IPS-18c (cell line): ENCODE measurements at regions not wholly inside any gene's neighbourhood (a gene's known extent, or its start where the extent isn't known, plus 50 kb on each side); places are given as distances from the start of the nearest gene placed in this dataset.
"Not testable (repeated sequence)": the region's sequence is repeated elsewhere in the genome, so short reads cannot be mapped to it uniquely, and the experiment has no call there.

Experiments
- H3K4me3 ChIP-seq: 2 replicates; pipeline ENCODE4 v1.7.0; 2013; ENCODE audit warnings: low read depth, mild to moderate bottlenecking, low read length, moderate library complexity; ENCODE audit not compliant: insufficient read depth
- H3K9me3 ChIP-seq: one replicate; pipeline ENCODE4 v1.6.1; 2013; ENCODE audit warnings: mild to moderate bottlenecking, low read length, moderate library complexity; ENCODE audit not compliant: control insufficient read depth, insufficient read depth

DNA sequence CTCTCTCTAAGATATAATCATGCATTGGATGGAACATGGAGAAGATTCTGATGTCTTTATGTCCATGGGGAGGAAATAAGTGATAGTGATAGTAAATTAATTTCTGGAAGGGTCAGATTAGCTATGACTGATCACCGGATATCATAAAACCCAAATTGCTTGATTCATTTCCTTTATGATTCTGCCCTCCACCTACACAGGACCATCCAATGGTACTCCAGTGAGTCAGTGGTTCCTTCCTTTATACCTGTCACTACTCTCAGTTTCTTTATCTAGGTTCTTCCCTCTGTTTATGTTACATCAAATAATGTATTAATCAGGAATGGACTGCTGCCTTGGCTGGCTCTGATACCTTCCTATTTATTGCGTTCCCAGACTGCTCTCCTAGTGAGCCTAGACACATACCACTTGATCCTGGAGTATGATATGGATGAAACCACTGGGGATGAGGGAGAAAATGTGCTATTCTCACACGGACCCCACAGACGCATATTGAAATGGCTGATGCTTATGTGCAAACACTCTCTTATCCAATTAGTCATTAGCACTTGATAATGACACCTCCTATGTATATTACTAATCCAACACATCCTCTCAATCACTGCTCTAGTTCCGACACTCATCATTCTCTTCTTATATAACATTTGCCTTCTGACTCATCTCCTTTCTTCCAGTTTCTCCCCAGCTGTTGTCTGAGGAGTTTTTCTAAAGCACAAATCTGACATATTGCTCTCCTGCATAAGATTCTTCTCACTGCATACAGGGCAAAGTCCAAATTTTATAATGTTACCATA, 315.6 kb downstream of the INSIG2 start:
- H3K9me3 ChIP-seq = peaks cover 2% of the 10 kb centered on the region
- no peak overlapping the region for H3K4me3 ChIP-seq

DNA sequence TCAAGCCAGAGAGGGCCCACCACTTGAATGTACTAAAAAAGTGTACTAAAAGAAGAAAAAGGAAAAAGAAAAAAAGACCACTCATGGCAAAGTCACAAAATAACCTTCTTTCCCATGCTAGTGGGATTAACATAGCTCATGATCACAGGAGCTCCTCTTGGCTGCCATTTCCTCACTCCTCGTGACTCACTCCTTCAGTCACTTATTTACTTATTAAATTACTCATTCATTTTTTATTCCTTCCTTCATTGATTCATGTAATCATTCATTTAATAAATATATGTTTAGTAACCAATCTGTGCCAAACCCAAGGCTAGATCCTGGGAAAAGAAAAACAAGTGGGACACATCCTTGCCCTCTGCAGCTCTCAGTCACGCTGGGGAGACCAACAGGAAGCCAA, 300.5 kb downstream of the INSIG2 start:
- Histone ChIP-seq H3K4me3 (no peak overlapping the region), H3K9me3 (no peaks in the 10 kb centered on the region)

DNA sequence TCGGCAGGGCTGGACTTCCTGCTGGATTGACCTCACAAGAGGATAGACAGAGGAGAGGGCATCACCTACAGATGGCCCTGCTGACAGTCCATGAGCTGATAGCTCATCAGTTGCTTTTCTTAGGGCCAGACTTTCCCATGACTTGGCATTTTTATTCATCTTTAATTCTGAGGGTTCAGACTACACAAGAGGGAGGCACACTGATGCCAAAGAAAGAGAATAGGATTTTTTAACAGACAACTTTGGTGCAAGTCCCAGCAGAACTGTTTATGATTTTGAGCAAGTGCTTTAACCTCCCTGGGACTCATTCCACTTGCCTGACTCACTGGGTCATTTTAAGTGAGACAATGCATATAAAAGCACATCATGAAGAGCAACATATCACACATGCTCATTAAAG, 299.2 kb downstream of the INSIG2 start:
- Histone ChIP-seq H3K4me3 (no peak overlapping the region), H3K9me3 (peaks cover 2% of the 10 kb centered on the region)

DNA sequence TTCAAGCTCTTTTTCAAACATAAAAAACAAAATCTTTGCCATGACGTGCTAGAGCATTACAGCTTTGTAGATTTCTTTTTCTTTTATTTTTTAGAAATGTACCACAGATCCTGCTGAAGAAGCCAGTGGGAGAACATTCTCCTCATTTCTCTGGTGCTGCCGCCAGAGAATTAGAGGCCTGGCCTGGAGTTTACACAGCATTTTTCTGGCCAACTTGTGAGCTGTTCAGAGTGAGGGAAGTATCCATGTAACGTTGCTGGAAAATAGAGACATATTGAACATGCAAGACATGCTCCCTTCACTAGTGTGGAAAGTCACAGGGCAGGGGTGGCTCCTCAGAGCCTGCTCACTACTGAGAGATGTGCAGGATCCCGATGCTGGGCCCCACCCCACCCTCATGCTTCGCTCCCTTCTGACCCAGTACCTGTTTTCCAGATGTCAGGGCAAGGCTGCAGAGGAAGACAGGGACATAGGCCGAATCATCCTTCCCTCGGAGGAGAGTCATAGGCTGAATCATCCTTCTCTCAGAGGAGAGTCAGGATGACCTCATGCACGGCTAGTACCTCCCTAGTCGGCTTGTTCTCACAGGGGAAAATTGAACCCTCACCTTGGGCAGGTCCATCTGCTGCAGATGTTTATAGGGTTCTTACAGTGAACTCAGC, 298.5 kb downstream of the INSIG2 start:
- Histone ChIP-seq H3K4me3 (no peak overlapping the region), H3K9me3 (peaks cover 2% of the 10 kb centered on the region)

DNA sequence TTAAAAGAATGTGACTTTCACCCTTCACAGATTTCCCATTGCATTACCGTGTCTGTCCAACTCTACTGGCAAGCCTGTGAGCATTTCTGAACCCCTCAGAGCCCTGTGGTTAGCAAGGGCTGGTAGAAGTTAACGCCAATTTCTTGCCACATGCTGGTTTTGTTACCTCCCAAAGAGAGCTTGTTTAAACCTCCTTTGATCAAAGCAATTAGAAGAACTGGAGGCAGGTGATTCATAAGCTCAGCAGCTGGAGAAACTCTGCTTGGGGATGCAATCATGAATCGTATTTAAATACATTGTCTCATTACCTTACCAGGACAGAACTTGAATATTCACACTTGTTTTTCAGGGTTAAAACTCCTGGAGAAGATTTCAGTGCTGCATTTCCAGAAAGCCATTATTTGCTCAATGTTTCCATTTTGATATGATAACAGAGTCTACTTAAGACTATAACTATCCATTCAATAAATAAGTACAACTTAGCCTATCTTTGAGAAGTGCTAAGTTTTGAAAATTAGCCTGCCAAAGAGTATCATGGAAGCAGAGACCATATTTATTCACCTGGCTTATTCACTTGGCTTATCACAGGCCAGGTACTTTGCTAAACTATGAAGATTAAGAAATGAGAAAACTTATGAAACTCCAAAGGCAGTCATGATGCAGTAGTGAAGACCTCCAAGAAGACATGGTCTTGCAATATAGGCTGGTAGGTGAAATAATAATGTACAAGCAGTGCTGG, 292.8 kb downstream of the INSIG2 start:
- Histone ChIP-seq H3K9me3 (peaks cover 2% of the 10 kb centered on the region), H3K4me3 (no peak overlapping the region)

DNA sequence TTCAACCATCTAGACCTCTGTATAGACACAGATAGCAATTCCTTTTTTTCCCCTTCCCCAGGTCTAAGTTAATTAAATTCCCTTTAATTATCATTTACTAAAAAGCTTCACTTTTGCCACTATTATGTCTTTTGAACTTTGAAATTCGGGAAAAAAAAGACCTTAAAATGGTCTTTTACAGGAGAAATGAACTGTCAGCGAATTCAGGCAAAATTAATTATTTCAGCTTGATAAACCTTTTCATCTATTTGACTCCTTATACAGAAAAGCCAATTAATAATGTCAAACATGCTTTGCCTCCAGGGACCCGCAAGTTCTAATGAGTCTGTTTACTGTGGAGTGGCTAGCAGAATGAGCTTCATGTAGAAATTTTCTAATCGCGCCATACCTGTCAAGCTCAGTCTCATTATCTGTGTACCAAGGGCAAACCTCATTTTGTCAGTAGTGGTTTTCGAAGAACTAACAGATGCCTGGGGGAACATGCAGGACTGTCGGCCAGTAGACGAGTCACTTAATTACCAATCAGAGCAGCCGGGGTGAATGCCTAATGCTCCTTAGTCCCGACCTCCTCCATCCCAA, 287.7 kb downstream of the INSIG2 start:
- H3K4me3 ChIP-seq = no peak overlapping the region
- no peaks in the 10 kb centered on the region for H3K9me3 ChIP-seq

DNA sequence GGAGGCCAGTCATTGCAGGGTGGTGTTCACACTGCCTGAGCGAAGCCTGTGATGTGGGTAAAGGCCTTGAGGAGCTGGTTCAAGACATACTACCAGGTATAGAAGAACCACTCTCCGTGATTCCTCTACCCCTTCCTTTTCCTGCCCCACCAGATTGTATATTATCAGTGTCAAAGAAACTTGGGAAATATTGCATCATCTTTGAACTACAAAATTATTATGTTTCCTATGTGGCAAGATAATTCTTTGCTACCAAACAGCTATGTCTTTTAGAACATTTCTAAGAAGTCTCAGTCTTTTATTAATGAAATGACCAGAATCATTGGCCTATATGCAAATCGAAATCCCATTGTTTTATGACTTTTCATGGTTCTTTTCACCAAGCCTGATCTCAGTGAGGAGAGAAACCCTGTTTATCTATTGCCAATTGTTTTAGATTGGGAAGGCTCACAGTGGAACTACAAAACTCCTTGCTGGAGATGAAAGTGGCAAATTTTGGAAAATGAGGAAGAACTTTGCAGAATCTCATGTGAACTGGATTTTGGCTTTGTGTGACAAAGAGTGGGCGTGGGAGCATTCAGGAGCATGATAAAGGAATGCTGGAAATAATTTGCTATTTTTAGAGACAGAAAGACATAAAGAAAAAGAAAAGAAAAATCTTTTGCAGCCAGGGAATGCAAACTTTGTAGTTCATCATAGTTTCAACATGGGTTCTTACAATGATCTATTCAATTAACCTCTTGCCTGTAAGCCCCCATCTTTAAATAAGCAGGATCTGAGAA, 286.9 kb downstream of the INSIG2 start:
- no peak overlapping the region for H3K4me3 ChIP-seq
- H3K9me3 ChIP-seq = no peaks in the 10 kb centered on the region

DNA sequence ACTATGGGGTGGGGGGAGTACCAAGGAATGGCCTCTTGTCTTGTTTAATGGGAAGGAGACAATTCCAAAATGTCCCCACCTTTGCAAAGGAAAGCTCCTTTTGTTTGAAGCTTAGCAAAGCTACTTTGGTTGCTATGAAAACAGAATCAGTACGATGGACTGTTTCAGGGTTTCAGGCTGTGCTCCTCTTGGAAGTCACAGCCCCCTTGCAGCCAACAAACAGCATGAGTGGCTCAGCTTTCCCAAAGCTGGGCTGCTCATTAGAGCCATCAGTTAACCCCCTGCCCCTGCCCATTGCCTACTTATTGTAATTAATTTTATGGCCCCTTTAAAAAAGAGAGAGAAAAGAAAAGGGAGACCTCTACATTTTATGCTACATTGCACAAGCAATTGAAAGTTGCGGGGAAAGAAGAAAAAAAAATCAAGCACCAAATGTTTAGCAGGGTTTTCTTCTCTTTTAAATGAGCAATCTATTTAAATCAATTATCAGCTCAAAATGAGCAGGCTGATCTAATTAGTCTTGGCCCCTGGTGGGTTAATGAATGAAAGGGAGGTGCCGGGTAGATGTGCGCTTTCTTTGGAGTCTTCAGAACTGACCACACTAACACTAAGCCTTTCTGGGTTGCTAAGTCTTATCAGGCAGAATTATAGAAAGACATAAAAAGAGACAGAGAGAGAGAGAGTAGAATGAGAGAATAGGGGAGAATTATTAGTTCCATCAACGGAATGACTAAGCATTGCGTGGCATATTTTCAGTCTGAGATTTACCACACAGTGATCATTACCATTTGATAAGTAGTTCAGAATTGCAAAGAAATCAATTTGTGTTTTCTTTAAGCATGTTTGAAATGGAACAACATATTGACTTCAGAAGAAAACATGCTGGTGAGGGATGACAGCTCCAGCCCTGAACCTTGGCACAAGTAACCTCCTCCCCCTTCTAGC, 284.9 kb downstream of the INSIG2 start:
- no peaks in the 10 kb centered on the region for H3K9me3 ChIP-seq

DNA sequence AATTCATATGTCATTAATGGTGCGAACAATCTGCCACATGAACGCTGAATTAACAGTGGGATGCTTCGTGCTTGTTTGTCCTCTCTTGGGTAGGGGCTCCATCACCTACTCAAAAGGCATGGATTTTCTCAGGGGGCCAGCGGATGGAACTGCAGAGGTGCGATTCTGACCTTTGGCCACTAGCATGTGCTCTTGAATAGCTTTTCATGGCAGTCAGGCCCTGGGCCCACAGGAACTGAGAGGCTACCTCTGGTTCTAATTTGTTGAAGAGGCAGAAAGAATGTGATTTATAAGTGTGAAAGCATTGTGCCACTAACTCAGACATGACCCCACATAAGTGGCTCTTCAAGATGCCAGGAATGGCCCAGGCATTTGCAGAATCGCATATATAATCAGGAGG, 283.2 kb downstream of the INSIG2 start:
- Histone ChIP-seq H3K9me3 (no peaks in the 10 kb centered on the region), H3K4me3 (no peak overlapping the region)

More for the DNA sequence above, 284.9 kb downstream of the INSIG2 start:
- H3K4me3 ChIP-seq = no peak overlapping the region

DNA sequence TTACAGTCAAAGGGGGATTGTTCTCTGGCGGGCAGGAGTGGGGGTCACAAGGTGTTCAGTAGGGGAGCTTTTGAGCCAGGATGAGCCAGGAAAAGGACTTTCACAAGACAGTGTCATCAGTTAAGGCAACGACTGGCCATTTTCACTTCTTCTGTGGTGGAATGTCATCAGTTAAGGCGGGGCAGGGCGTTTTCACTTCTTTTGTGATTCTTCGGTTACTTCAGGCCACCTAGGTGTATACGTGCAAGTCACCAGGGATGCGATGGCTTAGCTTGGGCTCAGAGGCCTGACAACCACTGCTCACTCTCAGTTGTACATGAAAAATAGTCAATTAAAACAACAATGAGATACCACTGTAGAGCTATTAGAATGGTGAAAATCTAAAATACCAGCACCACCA, 281.2 kb downstream of the INSIG2 start:
- not testable (repeated sequence) for H3K4me3 ChIP-seq, H3K9me3 ChIP-seq

DNA sequence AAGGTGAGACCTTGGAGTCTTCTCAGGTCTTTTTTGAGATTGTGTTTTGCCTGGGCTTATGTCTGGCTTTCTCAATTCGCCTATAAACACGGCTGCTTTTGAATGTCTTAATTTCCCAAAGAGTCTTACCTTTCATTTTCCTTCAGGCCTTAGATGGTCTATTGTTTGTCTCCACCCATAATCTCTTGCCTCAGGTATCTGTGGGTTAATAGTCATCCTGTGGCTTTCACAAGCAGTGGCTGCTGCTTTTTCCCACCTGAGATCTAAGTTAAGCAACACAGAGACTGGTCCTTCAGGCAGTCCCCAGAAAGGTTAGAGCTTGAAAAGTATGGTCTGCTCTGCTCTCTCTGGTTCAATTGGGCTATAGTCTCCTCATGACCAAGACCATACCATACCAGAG, 275.3 kb downstream of the INSIG2 start:
- no peaks in the 10 kb centered on the region for H3K9me3 ChIP-seq
- no peak overlapping the region for H3K4me3 ChIP-seq

DNA sequence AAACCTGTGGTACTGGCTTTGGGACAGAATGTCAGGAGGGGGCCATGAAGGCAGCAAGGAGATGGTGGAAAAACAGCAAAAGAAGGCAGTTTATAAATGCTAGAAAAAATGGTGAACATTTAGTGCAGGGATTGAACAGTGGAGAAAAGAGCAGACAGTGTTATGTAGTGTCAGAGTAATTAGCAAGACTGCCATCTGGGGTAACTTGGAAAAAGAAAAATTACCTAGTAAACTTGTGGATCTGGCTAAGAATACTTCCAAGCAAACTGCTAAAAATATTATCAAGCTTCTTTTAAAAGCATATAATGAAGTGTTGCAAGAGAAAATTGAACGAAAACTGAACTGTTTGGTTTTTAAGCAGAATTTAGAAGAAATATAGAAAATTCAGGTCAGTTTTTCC, 267.8 kb downstream of the INSIG2 start:
- no peak overlapping the region for H3K4me3 ChIP-seq
- H3K9me3 ChIP-seq = no peaks in the 10 kb centered on the region

DNA sequence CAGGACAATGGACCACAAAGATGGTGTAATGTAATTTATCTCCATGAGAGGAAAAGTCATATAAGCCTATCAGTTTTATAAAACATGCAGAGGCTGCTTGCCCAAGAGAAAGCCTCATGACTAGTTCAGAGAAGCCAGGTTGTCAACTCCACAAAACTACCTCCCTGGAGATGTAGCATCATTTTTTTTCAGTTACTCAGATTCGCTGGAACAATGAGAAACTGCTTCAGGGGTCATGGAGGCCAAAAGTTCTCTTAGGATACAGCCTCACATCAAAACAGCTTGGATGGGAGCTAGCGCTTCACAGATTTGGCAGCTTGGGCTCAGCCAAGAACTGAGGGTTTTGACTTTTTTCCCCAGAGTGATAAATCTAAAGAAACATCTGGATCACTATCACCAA, 263.5 kb downstream of the INSIG2 start:
- H3K4me3 ChIP-seq = no peak overlapping the region
- no peaks in the 10 kb centered on the region for H3K9me3 ChIP-seq

DNA sequence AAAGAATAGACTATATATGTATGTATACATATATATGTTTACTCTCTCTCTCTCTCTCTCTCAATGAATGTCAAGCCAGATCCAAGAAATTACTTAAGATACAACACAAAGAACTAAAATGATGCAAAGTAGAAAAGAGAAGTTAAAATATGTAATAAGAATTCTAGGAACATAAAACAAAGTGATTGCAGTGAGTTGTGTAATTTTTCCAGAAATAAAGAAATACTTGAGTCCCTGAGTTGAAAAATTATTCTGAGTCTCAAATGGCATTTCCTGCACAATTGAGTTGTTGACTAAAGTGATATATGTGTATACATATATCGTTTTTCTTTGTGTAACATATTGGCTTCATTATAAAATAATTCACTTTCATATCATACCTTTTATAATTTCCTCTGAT, 262.4 kb downstream of the INSIG2 start:
- Histone ChIP-seq H3K9me3 (no peaks in the 10 kb centered on the region), H3K4me3 (no peak overlapping the region)

DNA sequence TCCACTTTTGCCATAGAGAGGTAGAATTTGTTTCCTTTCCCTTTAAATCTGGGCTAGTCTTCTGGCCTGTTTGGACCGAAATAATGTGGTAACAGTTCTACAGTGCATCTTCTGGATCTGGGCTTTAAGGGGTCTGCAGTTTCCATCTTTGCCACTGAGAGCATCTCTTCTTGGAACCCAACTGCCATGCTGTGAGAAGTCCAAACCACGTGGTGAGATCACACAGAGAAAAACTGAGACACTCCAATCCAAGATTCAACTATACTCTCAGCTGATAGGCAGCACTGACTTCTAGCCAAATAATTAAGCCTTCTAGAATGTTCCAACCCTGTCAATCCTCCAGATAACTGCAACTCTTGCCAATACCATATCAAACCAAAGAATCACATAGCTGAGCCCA, 261.1 kb downstream of the INSIG2 start:
- Histone ChIP-seq H3K4me3 (no peak overlapping the region), H3K9me3 (no peaks in the 10 kb centered on the region)

DNA sequence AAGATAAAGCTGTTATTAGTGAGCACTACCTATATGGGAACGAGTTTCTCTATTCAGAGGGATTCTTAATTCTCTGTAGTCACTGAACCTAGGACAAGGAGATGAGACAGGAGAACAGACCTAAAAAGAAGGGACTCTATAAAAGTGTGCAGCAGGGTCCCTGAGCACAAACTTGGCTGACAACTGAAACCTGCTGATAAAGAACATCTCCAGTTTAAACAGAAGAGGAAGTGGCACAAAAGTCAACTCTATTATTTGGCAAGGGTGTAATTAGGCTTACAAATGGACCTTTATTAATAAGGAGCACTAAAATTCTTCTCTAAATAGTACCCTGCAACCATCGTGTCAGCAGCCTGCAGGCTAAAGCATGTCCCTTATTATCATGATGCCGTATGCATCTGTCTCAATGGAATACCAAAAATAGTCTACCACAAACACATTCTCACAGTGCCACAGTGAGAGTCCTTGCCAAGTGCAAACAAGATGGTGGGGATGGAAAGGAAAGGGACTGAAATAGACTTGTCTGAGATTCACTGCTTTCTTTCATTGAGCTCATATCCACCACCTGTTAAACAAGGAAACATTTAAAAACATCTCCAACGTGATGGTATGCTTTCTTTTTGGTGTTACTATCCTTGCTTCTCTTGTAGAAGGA, 260.2 kb downstream of the INSIG2 start:
- H3K4me3 ChIP-seq = no peak overlapping the region
- no peaks in the 10 kb centered on the region for H3K9me3 ChIP-seq
